ENCODE measurements at regions not wholly inside any gene's neighbourhood (a gene's known extent, or its start where the extent isn't known, plus 50 kb on each side); places are given as distances from the start of the nearest gene placed in this dataset.
"Not testable (repeated sequence)": the region's sequence is repeated elsewhere in the genome, so short reads cannot be mapped to it uniquely, and the experiment has no call there.

DNA sequence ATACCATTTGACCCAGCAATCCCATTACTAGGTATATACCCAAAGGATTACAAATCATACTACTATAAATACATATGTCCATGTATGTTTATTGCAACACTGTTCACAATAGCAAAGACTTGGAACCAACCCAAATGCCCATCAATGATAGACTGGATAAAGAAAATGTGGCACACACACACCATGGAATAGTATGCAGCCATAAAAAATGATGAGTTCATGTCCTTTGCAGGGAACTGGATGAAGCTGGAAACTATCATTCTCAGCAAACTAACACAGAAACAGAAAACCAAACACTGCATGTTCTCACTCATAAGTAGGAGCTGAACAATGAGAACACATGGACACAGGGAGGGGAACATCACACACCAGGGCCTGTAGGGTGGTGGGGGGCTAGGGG lies 127.7 kb upstream of the ARG1 start:
- not testable (repeated sequence) for TF ChIP-seq USF2 (IDR thresholded peaks at IDR 0.05; ENCODE audit: low read length); RNF2 (IDR thresholded peaks at IDR 0.05; ENCODE audit: borderline replicate concordance, low read depth, low read length, missing control alignments, poor library complexity, severe bottlenecking); TEAD4 (IDR thresholded peaks at IDR 0.05; ENCODE audit: low read depth, low read length); SUZ12 (IDR thresholded peaks at IDR 0.05; ENCODE audit: low read length); EZH2 (IDR thresholded peaks at IDR 0.05; ENCODE audit: low read depth, low read length, severe bottlenecking); TAF1 (IDR thresholded peaks at IDR 0.05; ENCODE audit: low read depth, low read length); JUND (IDR thresholded peaks at IDR 0.05; ENCODE audit: low read length); CHD2 (IDR thresholded peaks at IDR 0.05; ENCODE audit: low read length)
- TF ChIP-seq, protein P1, sequence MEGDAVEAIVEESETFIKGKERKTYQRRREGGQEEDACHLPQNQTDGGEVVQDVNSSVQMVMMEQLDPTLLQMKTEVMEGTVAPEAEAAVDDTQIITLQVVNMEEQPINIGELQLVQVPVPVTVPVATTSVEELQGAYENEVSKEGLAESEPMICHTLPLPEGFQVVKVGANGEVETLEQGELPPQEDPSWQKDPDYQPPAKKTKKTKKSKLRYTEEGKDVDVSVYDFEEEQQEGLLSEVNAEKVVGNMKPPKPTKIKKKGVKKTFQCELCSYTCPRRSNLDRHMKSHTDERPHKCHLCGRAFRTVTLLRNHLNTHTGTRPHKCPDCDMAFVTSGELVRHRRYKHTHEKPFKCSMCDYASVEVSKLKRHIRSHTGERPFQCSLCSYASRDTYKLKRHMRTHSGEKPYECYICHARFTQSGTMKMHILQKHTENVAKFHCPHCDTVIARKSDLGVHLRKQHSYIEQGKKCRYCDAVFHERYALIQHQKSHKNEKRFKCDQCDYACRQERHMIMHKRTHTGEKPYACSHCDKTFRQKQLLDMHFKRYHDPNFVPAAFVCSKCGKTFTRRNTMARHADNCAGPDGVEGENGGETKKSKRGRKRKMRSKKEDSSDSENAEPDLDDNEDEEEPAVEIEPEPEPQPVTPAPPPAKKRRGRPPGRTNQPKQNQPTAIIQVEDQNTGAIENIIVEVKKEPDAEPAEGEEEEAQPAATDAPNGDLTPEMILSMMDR (IDR thresholded peaks at IDR 0.05; ENCODE audit: control extremely low read depth in 1 of 3, insufficient read depth in 1 of 3, low read depth in 1 of 3, low read length in 3 of 3): not testable (repeated sequence)
- TF ChIP-seq, protein P2, sequence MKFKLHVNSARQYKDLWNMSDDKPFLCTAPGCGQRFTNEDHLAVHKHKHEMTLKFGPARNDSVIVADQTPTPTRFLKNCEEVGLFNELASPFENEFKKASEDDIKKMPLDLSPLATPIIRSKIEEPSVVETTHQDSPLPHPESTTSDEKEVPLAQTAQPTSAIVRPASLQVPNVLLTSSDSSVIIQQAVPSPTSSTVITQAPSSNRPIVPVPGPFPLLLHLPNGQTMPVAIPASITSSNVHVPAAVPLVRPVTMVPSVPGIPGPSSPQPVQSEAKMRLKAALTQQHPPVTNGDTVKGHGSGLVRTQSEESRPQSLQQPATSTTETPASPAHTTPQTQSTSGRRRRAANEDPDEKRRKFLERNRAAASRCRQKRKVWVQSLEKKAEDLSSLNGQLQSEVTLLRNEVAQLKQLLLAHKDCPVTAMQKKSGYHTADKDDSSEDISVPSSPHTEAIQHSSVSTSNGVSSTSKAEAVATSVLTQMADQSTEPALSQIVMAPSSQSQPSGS (IDR thresholded peaks at IDR 0.05; ENCODE audit: low read length): not testable (repeated sequence)
